EL (cell line): ENCODE measurements at regions not wholly inside any gene's neighbourhood (a gene's known extent, or its start where the extent isn't known, plus 50 kb on each side); places are given as distances from the start of the nearest gene placed in this dataset.

ENCODE experiments used
- DNase-seq: peaks from one replicate; pipeline ENCODE4 v3.0.0-alpha.2; 2016

GRCh38 chr5:67350618-67351201 lies 154.1 kb upstream of the CD180 start:
- no peak for DNase-seq

DNA sequence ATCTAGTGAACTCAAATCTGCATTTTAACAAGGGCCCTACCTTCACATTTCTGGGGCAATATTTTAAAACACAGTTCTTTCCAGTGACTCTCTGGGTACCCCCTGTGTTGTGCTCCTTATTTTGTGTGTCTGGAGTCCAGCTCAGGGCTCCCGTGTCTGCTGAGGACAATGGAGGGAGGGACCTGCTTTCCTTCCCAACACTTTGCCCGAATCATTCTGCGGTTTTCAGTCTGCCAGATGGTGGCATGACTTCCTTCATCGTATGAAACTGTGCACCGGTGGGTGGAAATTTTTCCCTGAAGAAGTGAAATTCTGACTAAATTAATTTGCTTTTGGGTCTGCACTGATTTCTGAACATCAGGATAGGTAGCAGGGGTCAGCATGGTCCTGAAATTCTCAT lies 153.6 kb upstream of the CD180 start:
- DNase-seq, result no peak

DNA sequence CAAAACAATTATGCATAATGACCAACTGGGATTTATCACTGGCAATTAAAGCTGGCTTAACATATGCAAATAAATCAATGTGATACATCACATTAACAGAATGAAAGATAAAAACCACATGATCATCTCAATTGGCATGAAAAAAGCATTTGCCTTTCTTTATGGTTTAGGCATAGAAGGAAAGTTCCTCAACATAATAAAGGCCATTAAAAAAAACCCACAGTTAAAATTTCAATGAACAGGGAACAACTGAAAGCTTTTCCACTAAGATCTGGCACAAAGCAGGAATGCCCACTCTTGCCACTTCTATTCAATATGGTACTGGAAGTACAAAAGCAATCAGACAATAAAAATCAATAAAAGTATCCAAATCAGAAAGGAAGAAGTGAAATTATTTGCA lies 151.2 kb upstream of the CD180 start:
- no peak for DNase-seq

DNA sequence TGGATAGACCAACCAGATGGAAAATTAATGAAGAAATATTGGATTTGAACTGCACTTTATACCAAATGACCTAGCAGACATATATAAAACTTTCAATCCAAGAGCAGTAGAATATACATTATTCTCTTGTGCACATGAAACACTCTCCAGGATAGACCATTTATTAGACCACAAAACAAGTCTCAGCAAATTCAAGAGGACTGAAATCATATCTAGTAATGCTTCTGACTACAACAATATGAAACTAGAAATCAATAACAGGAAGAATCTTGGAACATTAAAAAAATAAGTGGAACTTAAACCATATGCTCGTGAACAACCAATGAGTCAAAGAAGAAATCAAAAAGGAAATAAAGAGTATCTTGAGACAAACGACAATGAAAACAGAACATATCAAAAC lies 150.0 kb upstream of the CD180 start:
- DNase-seq, result no peak

- DNase-seq, result no peak
Observed at GRCh38 chr5:67344870-67345269, 148.3 kb upstream of the CD180 start.

DNA sequence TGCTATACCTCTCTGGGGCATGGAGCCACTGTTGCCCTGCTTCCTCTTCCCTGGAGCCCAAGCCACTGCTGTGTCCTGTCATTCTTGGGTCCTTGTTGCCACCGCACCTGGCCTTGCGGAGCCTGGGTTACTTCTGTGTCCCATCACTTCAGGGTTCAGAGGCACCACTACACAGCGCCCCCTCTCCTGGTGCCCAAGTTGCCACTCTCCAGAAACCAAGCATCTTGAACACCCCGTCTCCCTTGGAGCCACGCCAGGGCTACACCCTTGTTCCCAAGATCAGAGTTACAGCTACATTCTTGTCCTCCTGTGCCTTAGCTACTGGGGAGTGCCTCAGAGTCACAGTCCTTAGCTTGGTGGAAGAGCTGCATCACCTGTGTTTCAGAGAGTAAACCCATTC lies 147.2 kb upstream of the CD180 start:
- DNase-seq, result no peak

- no peak for DNase-seq
Observed at GRCh38 chr5:67341478-67341877, 144.9 kb upstream of the CD180 start.

DNA sequence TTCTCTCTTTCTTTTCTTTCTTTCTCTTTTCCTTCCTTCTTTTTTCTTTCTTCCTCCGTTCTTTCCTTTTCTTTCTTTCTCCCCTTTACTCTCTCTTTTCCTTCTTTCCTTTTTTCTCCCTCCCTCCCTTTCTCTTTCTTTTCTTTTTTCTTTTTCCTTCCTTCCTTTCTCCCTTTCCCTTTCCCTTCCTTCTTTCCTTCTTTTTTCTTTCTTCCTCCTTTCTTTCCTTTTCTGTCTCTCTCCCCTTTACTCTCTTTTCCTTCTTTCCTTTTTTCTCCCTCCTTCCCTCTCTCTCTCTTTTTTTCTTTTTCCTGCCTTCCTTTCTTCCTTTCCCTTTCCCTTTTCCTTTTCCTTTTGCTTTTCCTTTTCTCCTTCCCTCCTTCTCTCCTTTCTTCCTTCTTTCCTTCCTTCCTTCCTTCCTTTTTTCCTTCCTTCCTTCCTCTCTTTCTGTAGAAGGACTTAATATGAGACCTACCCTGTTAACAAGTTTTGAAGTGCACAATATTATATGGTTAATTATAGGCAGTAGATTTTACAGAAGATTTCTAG lies 142.7 kb upstream of the CD180 start:
- DNase-seq, result no peak

GRCh38 chr5:67338421-67338820 lies 141.8 kb upstream of the CD180 start:
- DNase-seq, result no peak

GRCh38 chr5:67337751-67338150 lies 141.2 kb upstream of the CD180 start:
- DNase-seq, result no peak

DNA sequence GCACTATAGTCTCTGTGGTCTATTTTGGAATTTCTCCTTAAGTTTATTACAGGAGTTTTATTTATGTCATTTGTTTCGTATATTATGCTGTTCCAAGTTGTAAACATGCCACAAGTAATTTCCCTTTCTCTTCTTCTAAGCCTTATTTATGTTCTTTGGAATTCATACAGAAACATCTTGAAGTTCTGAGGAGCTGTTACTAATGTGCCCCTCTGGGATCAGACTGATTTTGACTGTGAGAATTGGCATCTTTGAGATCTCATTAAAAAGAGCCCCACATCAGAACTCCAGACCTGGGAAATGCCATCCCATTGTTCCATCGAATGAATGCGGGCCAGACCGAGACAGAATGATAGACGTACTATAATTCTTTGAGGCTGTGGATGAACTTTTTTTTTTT lies 138.8 kb upstream of the CD180 start:
- DNase-seq, result no peak

DNA sequence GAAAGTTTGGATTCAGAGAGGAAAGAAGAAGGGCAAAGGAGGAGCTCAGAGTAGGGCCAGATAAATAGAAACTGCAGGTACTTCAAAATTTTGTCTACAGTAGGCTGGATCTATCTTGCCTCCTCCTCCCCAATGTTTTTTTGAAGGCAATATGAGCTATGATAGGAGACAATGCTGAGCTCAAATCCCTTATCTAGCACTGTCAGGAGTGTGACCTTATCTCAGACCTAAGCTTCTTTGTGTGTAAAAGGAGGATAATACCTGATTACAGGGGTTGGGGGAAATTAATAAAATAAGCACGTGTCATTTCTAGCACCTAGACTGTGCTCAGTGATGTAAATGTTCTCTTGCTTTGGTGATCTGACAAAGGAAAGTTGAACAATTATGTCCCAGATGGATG lies 137.8 kb upstream of the CD180 start:
- no peak for DNase-seq

- DNase-seq, result no peak
Observed at GRCh38 chr5:67333171-67333570, 136.6 kb upstream of the CD180 start.

GRCh38 chr5:67331296-67331925 lies 134.8 kb upstream of the CD180 start:
- DNase-seq, result no peak

- DNase-seq, result no peak
Observed at GRCh38 chr5:67319935-67320725, 123.5 kb upstream of the CD180 start.

GRCh38 chr5:67318746-67319145 lies 122.1 kb upstream of the CD180 start:
- no peak for DNase-seq

GRCh38 chr5:67317603-67318002 lies 121.0 kb upstream of the CD180 start:
- no peak for DNase-seq

GRCh38 chr5:67316695-67317094 lies 120.1 kb upstream of the CD180 start:
- DNase-seq, result no peak

DNA sequence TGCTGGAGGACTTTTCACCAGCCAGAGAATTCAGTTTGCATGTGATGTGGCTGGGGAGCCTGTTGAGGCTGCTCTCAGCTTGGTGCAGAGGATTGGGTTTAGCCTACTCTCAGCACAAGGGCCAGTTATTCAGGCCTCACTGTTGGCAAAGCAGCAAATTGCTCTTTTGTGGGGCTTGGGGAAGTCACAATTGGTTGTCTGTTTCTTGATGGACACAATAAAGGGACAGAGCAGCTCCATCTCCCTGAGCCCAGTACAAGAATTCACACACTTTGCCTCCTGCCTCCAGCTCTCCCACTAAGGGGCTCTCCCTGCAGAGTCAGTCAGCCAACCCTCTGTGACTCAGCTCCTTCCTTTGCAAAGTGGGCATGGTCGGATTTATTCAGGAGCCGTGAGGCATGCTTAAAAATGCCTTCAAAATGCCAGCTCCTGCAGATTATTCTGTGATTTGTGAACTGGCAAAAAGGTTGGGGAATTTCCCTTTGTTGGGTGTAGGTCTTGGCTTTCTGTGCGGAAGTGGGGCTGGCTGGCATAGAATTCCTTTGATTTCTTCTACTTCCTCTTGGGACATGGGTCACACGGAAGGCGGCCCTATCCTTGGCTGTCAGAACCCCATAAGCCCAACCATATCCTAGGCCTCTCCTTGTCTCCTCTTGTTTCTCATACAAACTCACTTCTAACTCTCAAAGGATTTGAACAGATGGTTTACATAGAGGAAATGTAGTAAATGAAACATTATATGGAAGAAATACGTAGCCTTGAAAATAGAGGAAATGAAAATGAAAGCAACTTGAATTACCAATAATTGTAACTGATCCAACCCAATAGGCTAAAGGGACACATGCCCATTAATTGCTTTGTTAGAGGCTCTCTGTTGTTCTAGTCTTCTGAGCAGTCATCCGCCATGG lies 118.7 kb upstream of the CD180 start:
- peak; percentile 70 for DNase-seq

DNA sequence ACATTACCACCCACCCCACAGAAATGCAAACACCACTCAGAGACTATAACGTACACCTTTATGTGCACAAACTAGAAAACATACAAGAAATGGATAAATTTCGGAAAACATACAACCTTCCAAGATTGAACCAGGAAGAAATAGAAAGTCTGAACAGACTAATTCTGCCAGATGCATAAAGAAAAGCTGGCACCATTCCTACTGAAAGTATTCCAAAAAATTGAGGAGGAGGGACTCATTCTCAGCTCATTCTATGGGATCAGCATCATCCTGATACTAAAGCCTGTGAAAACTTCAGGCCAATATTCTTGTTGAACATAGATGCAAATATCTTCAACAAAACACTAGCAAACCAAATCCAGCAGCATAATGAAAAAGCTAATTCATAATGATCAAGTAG lies 115.1 kb upstream of the CD180 start:
- no peak for DNase-seq

GRCh38 chr5:67311208-67311607 lies 114.6 kb upstream of the CD180 start:
- no peak for DNase-seq

DNA sequence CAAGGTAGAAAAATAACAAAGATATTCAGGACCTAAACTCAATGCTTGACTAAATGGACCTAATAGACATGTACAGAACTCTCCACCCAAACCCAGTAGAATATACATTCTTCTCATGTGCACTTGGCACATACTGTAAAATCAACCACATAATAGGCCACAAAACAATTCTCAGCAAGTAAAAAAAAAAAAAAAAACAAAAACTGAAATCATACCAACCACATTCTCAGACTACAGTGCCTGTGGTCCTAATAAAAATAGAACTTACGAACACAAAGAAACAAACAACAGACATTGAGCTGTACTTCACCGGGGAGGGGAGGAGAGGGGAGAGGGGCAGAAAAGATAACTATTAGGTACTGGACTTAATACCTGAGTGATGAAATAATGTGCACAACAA lies 114.1 kb upstream of the CD180 start:
- DNase-seq, result no peak

DNA sequence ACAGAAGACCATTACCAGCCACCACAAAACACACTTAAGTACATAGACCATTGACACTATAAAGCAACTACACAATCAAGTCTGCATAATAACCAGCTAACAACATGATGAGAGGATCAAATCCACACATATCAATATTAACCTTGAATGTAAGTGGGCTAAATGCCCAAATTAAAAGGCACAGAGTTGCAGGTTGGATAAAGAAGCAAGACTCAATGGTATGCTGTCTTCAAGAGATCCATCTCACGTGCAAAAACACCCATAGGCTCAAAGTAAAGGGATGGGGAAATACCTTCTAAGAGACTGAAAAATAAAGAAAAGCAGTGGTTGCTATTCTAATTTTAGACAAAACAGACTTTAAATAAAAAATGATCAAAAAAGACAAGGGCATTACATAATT lies 113.6 kb upstream of the CD180 start:
- DNase-seq, result no peak
